K562 (cell line): ENCODE measurements at regions not wholly inside any gene's neighbourhood (a gene's known extent, or its start where the extent isn't known, plus 50 kb on each side); places are given as distances from the start of the nearest gene placed in this dataset.
A peak's percentile ranks its signal among the peaks of the same experiment; 100 is the strongest.

ENCODE experiments used
- BRCA1 ChIP-seq, 2 experiments: fragments of 450-650 bp in 1 of 2; sonication (generic) in 1 of 2; formaldehyde crosslinking in 1 of 2; IDR thresholded peaks; 2 replicates each; pipeline versions ENCODE4 v1.5.0 to v1.6.1; 2017 to 2020; ENCODE audit warnings: mild to moderate bottlenecking in 1 of 2, missing genetic modification reagents in 1 of 2
- FUS ChIP-seq: fragments of 200-400 bp; formaldehyde crosslinking; optimal IDR thresholded peaks from 2 replicates; pipeline ENCODE3; 2017; ENCODE audit warnings: low read depth, low read length
- POLR2A ChIP-seq: fragments of 450-650 bp; conservative IDR thresholded peaks from 2 replicates; pipeline ENCODE4 v1.6.1; 2016
- RBFOX2 ChIP-seq: fragments of 200-400 bp; formaldehyde crosslinking; IDR thresholded peaks from 2 replicates; pipeline ENCODE4 v1.6.1; 2017; ENCODE audit warnings: low read depth, mild to moderate bottlenecking, low read length, moderate library complexity
- ZSCAN32 ChIP-seq: fragments of 450-650 bp; formaldehyde crosslinking; IDR thresholded peaks from 2 replicates; pipeline ENCODE4 v1.4.0; 2020; ENCODE audit warnings: mild to moderate bottlenecking, moderate library complexity
- TF ChIP-seq, protein P1 (sequence below): sonication (generic); formaldehyde crosslinking; IDR thresholded peaks from 2 replicates; pipeline ENCODE4 v1.8.1; 2023; ENCODE audit warnings: mild to moderate bottlenecking, missing genetic modification reagents, moderate library complexity
- TF ChIP-seq, protein P2 (sequence below): fragments of 450-650 bp; IDR thresholded peaks from 2 replicates; pipeline ENCODE4 v1.7.0; 2016; ENCODE audit warnings: borderline replicate concordance
- TF ChIP-seq, protein P3 (sequence below): fragments of 450-650 bp; IDR thresholded peaks from 2 replicates; pipeline ENCODE4 v1.6.1; 2016; ENCODE audit warnings: low read depth
- TF ChIP-seq, protein P4 (sequence below): fragments of 450-650 bp; formaldehyde crosslinking; IDR thresholded peaks from 2 replicates; pipeline ENCODE4 v1.4.0; 2020; ENCODE audit warnings: mild to moderate bottlenecking, moderate library complexity
- TF ChIP-seq, protein P5 (sequence below): IDR thresholded peaks from 2 replicates; pipeline ENCODE4 v1.6.1; 2014; ENCODE audit warnings: antibody characterized with exemption

DNA sequence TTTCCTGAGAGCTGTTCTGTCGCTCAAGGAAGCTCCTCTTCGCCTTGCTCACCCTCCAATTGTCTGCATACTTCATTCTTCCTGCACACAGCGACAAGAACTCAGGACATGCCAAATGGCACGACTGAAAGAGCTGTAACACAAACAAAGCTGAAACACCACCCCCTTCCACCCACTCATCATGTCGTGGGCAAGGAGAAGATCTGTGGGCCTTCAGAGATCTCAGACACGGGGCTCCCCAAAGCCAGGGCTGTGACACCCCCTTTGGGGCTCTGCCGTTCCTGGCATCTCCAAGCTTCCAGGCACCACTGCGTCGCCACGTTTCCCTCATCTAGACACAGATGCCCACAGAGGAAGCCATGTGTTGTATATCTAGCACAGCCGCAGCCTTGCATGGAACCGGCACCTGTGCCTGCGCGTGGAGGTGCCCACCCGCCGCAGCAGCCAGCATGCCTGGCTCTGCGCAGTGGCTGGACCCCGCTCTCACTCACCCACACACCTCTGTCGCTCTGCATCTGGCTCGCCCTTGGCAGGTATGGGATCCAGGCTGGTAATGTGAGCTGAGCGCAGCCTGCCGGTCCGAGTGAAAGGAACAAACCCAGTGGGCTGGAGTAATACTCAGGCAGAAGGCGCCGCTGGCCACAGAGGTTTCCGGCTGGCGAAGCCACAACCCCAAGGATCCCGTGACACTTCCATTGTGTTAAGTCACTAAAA lies 676.4 kb upstream of the INTU start (continued):
- TF ChIP-seq, protein P1, sequence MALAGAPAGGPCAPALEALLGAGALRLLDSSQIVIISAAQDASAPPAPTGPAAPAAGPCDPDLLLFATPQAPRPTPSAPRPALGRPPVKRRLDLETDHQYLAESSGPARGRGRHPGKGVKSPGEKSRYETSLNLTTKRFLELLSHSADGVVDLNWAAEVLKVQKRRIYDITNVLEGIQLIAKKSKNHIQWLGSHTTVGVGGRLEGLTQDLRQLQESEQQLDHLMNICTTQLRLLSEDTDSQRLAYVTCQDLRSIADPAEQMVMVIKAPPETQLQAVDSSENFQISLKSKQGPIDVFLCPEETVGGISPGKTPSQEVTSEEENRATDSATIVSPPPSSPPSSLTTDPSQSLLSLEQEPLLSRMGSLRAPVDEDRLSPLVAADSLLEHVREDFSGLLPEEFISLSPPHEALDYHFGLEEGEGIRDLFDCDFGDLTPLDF: no peak
- TF ChIP-seq, protein P2, sequence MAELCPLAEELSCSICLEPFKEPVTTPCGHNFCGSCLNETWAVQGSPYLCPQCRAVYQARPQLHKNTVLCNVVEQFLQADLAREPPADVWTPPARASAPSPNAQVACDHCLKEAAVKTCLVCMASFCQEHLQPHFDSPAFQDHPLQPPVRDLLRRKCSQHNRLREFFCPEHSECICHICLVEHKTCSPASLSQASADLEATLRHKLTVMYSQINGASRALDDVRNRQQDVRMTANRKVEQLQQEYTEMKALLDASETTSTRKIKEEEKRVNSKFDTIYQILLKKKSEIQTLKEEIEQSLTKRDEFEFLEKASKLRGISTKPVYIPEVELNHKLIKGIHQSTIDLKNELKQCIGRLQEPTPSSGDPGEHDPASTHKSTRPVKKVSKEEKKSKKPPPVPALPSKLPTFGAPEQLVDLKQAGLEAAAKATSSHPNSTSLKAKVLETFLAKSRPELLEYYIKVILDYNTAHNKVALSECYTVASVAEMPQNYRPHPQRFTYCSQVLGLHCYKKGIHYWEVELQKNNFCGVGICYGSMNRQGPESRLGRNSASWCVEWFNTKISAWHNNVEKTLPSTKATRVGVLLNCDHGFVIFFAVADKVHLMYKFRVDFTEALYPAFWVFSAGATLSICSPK: no peak
- TF ChIP-seq, protein P3, sequence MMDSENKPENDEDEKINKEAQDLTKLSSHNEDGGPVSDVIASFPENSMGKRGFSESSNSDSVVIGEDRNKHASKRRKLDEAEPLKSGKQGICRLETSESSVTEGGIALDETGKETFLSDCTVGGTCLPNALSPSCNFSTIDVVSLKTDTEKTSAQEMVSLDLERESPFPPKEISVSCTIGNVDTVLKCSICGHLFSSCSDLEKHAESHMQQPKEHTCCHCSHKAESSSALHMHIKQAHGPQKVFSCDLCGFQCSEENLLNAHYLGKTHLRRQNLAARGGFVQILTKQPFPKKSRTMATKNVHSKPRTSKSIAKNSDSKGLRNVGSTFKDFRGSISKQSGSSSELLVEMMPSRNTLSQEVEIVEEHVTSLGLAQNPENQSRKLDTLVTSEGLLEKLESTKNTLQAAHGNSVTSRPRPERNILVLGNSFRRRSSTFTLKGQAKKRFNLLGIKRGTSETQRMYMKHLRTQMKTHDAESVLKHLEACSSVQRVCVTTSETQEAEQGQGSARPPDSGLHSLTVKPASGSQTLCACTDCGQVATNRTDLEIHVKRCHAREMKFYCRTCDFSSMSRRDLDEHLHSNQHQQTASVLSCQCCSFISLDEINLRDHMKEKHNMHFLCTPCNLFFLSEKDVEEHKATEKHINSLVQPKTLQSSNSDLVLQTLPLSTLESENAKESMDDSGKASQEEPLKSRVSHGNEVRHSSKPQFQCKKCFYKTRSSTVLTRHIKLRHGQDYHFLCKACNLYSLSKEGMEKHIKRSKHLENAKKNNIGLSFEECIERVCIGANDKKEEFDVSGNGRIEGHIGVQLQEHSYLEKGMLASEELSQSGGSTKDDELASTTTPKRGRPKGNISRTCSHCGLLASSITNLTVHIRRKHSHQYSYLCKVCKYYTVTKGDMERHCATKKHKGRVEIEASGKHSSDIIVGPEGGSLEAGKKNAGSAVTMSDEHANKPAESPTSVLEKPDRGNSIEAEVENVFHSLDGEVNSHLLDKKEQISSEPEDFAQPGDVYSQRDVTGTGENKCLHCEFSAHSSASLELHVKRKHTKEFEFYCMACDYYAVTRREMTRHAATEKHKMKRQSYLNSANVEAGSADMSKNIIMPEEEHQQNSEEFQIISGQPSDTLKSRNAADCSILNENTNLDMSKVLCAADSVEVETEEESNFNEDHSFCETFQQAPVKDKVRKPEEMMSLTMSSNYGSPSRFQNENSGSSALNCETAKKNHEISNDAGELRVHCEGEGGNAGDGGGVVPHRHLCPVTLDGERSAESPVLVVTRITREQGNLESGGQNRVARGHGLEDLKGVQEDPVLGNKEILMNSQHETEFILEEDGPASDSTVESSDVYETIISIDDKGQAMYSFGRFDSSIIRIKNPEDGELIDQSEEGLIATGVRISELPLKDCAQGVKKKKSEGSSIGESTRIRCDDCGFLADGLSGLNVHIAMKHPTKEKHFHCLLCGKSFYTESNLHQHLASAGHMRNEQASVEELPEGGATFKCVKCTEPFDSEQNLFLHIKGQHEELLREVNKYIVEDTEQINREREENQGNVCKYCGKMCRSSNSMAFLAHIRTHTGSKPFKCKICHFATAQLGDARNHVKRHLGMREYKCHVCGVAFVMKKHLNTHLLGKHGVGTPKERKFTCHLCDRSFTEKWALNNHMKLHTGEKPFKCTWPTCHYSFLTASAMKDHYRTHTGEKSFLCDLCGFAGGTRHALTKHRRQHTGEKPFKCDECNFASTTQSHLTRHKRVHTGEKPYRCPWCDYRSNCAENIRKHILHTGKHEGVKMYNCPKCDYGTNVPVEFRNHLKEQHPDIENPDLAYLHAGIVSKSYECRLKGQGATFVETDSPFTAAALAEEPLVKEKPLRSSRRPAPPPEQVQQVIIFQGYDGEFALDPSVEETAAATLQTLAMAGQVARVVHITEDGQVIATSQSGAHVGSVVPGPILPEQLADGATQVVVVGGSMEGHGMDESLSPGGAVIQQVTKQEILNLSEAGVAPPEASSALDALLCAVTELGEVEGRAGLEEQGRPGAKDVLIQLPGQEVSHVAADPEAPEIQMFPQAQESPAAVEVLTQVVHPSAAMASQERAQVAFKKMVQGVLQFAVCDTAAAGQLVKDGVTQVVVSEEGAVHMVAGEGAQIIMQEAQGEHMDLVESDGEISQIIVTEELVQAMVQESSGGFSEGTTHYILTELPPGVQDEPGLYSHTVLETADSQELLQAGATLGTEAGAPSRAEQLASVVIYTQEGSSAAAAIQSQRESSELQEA: no peak
- TF ChIP-seq, protein P4, sequence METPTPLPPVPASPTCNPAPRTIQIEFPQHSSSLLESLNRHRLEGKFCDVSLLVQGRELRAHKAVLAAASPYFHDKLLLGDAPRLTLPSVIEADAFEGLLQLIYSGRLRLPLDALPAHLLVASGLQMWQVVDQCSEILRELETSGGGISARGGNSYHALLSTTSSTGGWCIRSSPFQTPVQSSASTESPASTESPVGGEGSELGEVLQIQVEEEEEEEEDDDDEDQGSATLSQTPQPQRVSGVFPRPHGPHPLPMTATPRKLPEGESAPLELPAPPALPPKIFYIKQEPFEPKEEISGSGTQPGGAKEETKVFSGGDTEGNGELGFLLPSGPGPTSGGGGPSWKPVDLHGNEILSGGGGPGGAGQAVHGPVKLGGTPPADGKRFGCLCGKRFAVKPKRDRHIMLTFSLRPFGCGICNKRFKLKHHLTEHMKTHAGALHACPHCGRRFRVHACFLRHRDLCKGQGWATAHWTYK: no peak
- TF ChIP-seq RBFOX2: peak; percentile 93
- TF ChIP-seq FUS: no peak
- TF ChIP-seq, protein P5, sequence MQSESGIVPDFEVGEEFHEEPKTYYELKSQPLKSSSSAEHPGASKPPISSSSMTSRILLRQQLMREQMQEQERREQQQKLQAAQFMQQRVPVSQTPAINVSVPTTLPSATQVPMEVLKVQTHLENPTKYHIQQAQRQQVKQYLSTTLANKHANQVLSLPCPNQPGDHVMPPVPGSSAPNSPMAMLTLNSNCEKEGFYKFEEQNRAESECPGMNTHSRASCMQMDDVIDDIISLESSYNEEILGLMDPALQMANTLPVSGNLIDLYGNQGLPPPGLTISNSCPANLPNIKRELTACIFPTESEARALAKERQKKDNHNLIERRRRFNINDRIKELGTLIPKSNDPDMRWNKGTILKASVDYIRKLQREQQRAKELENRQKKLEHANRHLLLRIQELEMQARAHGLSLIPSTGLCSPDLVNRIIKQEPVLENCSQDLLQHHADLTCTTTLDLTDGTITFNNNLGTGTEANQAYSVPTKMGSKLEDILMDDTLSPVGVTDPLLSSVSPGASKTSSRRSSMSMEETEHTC: no peak
- peak; percentile 68 for TF ChIP-seq POLR2A
- TF ChIP-seq BRCA1 (IDR thresholded peaks at IDR 0.05): no peak
- no peak for TF ChIP-seq BRCA1 (CRISPR knock-in tag; IDR thresholded peaks at IDR 0.05)
- TF ChIP-seq ZSCAN32 (CRISPR knock-in tag): no peak
